H1 (cell line): ENCODE measurements at regions not wholly inside any gene's neighbourhood (a gene's known extent, or its start where the extent isn't known, plus 50 kb on each side); places are given as distances from the start of the nearest gene placed in this dataset.

ENCODE experiments used
- BACH1 ChIP-seq: IDR thresholded peaks from 2 replicates; pipeline ENCODE4 v1.6.1; 2012; ENCODE audit warnings: low read length, improper control_type of control experiment
- CEBPB ChIP-seq: IDR thresholded peaks from 2 replicates; pipeline ENCODE4 v1.6.1; 2012; ENCODE audit warnings: low read depth, low read length
- TAF1 ChIP-seq: IDR thresholded peaks from 2 replicates; pipeline ENCODE4 v1.6.1; 2011; ENCODE audit warnings: mild to moderate bottlenecking, low read depth, low read length
- YY1 ChIP-seq: IDR thresholded peaks from 2 replicates; pipeline ENCODE4 v1.6.1; 2011; ENCODE audit warnings: low read depth, mild to moderate bottlenecking, low read length

DNA sequence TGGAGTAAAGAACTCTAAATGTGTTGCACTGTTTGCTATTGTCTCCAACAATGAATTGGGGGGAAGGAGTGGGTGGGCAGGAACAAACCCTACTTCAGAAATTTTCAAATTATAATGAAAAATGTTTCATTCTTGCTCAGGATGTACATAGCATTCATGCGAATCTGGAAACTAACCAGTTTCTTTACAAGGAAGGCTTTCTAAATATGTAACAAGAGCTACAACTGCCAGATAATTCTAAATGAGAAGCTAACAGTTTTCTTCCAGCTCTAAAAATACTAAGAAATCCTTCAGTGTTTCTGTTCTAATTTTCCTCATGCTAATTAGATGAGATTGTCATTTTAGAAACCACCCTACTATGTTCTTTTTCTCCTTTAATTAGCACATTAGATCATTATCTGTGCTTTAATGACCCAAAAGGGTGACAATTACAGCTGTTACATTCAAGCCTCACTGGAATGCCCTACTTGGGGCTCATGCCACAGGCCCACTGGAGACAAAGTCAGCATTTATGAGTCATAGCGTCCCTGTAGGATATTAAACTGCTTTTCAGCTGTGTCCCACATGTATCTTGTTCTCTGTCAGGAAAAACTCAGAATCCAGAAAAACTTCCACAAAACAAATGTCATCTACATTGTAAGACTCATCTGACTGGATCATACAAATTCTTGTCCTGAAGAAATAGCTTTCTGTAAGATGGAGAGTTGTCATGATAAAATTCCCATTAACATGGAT, 804.6 kb upstream of the CXADR start (continued):
- no peak for TF ChIP-seq TAF1
- TF ChIP-seq BACH1 = no peak
- TF ChIP-seq YY1 = no peak
- TF ChIP-seq CEBPB = no peak
